Kasumi-1 (cell line): ENCODE measurements at regions not wholly inside any gene's neighbourhood (a gene's known extent, or its start where the extent isn't known, plus 50 kb on each side); places are given as distances from the start of the nearest gene placed in this dataset.
"Not testable (repeated sequence)": the region's sequence is repeated elsewhere in the genome, so short reads cannot be mapped to it uniquely, and the experiment has no call there.

Experiments used
- DNase-seq, 2 experiments: peaks; one replicate each; lab custom pipeline; 2025; lab: John Stamatoyannopoulos, UW

DNA sequence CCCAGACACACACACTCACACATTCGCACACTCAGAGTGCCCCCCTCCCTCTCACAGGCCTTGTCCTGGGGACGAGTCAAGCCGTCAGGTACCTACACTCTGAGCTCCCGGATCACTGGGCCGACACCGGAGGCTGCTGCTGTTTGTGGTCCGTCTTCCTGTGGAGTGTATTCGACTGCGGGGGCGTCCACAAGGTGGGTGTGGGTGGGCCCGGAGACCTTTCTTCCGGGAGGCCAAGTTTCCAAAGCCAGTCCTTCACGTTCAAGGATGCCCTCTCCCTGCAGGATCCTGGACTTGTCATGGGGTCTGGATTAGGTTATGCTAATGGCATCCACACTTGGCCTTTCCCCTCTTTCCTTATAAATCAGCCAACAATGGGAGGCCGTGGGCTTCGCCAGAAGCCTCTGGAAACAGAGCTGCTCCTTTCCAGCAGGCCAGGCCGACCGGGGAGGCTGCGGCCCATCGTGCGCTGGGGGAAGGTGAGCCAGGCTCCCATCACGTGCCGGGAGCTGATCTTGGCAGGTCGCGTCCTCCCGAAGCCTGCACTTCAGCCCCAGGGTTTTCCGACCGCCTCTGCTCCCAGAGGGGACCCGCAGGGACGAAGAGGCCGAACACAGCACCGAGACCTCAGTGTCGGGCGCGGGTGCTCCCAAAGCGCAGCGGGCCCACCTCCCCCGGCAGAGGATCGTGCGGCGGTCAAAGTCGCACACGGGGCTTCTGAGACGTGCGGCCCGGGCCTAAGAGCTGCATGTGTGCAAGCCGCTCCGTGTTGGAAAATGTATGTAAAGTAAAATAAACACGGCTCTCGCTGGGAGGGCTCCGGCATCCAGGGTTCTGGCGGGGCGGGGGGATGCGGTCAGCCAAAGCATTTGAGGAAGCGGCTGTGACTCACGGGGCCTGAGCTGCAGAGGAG lies 196.5 kb upstream of the ZNF469 start:
- peak in 1 of 2 experiments; percentile 1 for DNase-seq

DNA sequence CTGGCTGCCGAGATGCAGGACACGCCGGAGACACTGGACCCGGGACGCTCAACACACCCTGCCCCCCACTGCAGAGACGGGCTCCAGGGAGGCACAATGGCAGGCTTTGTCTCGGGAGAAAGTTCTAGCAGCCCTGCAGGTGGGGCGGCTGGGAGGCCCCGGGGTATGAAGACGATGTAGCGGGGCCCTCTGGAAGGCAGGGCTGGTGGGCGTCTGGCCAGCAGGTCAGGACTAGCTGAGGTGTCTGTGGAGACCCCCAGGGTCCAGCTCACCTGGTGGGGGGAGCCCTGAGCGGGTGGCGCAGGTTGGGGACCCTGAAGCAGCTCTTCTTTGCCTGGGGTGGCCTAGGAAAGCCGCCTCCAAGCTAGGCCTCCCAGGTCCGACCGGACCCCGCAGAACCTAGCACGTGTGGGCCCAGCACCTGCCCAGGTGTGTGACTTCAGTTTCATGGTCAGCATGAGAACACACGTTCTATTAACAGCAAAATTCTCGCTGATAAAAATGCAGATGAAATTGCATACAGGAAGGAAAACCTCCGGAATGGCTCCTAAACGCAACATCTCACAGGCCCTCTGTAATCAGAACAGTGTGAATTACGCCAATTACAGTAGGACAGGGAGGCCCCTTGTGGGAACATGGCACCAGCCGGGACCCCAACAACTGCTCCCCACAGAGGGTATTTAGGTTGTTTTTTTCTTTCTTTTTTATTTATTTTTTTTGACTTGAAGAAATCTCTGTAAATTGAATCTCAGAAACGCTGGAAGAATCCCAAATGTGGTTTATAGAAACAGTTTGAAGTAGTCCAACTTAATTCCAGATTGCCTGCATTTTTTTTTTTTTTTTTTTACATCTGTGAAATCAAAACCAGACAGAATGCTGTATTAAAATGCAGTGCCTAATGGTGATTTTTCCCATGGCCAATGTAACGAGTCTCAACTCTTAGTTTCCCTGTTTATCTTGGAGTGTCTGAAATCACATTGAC lies 195.6 kb upstream of the ZNF469 start:
- DNase-seq, result not testable (repeated sequence)

DNA sequence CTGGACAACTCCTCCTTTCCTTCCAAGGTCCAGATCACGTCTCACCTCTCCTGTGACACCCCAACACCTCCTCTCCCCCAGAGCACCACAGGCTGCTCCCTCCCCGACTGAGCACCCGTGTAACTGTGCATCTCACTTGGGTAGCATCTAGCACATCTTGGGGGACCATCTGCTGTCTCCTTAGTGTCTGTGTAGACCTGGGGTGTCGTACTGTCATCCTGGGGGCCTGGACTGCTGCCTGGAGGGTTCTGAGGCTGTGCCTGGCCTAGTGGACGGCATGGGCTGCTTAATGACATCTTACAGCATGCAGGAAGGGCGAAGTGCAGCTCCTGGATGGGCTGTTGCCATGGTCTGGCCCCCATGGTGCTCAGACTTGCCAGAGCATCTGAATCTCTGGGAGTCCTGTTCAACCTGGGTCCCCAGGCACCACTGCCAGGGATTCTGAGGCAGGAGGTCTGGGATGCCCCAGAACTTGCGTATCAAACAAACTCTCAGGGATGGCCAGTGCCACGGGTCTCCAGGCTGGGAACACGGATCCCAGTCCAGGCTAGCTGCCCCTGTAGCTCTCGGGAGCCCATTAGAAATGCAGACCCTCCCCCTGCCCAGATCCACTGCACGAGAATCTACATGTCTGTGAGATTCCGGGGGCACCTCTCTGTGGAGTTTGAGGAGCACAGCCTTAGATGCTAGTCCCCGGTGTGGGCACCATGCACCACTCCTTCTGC lies 194.4 kb upstream of the ZNF469 start:
- not testable (repeated sequence) for DNase-seq

- not testable (repeated sequence) for DNase-seq
These were observed 192.1 kb upstream of the ZNF469 start for GRCh38 chr16:88190592-88191095.

DNA sequence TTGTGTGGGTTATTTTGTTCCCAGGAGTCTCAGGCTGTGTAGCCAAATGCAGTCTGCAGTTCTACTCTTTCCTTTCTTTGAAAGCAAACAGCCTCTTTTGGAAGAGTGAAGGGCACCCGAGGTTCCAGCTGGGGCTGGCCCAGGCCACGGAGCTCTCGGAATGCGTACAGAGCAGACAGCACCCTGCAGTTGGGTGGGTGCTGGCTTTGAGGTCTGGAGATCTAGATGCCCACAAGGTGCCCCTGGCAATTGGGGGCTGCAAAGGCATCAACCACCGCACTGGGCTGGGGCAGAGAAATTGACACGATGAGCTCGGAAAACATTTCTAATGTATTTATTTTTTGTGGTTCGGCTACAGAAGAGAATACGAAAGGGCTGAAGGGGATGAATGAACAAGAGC lies 191.6 kb upstream of the ZNF469 start:
- DNase-seq, result not testable (repeated sequence)

- DNase-seq, result no peak
These were observed 190.2 kb upstream of the ZNF469 start for GRCh38 chr16:88192601-88193000.

DNA sequence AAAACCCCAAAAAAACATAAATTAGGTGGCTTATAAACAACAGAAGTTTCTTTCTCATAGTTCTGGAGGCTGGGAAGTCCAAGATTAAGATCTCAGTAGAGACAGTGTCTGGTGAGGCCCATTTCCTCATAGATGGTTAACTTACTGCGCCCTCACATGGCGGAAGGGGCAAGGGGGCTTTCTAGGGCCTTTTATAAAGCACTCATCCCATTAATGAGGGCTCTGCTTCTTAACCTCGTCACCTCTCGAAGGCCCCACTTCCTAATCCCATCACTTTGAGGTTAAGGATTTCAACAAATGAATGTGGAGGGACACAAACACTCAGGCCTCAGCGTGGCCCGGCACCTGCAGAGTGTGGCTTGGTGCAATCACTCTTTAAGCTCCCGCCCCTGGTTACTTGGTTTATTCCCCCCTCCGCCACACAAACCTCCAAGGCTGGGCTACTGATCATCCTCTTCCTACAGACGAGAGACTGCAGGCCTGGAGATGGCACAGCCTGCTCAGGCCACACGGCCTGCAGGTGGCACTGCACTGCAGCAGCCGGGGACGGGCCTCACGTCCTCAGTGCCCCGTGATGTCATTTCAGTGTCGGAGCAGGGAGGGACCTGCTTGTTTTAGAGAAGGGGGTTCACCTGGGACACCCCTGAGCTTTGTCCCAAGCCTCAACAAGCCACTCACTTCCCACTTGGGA lies 188.9 kb upstream of the ZNF469 start:
- DNase-seq, result peak; percentile 32 to 58

- peak; percentile 51 to 58 for DNase-seq
These were observed 188.1 kb upstream of the ZNF469 start for GRCh38 chr16:88194397-88195268.

DNA sequence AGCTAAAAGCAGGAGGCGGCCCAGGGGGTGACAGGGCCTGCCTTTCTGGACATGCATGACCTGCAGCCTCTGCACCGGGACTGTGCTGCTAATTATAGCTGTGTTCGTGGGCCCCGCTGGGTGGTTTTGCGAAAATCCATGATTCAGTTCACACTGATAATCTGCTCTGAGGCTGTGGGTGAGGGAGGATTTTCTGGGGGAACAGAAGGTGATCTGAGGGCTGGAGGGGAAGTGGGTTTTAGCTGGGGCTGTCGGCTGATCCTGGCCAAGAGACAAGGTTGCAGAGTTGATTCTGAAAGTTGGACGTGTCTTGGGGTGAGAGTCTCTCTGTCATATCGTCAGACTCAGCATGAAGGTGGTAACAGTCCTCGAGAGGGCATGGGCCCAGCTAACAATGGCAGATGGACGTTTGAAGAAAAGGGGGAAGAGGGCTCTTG lies 187.5 kb upstream of the ZNF469 start:
- peak; percentile 7 to 38 for DNase-seq

- DNase-seq, result no peak
These were observed 186.8 kb upstream of the ZNF469 start for GRCh38 chr16:88195911-88196465.

DNA sequence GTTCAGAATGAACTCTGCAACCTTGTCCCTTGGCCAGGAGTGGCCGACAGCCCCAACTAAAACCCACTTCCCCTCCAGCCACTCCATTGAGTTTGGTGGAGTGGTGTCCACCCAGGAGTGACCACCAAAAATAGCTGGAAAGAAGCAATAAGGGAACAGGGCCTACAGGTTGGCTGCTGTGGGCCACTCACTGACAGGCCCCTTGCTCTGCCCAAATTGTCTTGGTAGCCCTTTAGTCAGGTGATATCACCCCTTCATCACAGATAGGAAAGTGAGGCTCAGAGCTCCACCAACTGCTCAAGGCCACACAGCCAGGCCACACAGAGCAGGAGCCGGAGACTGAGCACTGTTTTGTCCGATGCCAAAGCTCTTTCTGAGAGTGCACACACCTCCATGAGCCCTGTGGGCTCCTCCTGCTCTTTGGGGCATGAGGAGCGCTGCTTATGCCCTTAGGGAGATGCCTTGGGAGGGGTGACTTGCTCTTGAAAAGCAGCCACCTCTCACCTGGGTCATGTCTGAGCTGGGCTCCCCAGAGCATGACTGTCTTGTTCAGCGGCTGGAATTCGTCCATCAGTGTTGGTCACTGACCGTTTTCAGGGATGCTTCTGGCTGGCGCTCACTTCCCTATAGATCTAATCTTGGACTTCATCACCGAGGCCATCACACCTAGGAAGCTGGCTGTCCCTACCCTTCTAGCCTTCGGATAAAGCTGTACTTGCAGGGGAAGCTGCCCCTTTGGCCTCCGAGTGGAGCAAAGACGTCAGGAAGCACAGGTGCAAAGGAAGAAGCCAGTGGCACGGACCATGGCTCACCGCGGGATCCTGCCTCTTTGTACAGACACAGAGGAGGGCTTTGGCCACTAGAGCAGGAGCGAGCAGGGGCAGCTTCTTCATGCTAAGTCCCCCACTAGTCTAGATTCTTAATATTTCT lies 186.0 kb upstream of the ZNF469 start:
- no peak for DNase-seq

DNA sequence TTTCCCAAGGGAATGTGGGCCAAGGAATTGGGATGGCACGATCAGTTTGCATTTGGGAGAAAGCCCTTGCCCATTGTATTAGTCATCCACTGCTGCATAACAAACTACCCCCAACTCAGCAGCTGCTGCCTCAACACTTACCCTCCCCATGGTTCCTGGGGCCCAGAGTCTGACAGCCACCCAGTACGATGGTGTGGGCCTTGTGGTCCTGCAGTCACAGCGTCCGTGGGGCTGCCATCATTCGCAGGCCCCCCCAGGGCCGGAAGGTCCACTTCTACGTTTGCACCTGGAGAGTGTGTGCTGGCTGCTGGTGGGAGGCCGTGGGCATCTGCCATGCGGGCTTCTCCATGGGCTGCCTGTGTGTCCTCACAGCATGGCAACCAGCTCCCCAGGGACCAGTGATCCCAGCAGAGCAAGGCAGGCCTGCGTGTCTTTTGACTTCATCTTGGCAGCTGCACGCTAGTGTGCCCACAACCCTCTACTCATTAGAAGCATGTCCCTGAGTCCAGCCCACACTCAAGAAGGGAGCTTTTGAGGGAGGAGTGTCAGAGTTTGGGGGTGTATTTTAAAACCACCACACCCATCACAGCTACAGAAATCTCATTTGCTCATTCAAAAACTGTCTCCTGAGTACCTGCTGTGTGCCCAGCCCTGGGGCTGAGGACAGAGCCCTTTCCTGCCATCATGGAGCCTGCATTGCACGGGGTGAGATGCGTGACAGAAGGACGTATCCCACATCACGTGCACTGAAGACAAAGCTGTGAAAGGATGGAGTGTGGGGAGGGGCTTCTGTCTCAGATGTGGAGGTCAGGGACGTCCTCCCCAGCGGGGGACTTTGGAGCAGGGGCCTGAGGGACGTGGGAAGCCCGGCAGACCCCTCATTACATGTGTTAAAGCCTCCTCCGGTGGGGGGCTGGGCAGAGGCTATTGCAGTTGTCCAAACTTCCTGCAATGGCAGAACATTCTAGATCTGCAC lies 185.0 kb upstream of the ZNF469 start:
- no peak for DNase-seq

GRCh38 chr16:88198457-88199295 lies 184.1 kb upstream of the ZNF469 start:
- DNase-seq, result not testable (repeated sequence)

- DNase-seq, result not testable (repeated sequence)
These were observed 183.2 kb upstream of the ZNF469 start for GRCh38 chr16:88199296-88200153.

GRCh38 chr16:88200154-88200895 lies 182.4 kb upstream of the ZNF469 start:
- DNase-seq, result not testable (repeated sequence)
